ENCODE measurements at regions not wholly inside any gene's neighbourhood (a gene's known extent, or its start where the extent isn't known, plus 50 kb on each side); places are given as distances from the start of the nearest gene placed in this dataset.

DNA sequence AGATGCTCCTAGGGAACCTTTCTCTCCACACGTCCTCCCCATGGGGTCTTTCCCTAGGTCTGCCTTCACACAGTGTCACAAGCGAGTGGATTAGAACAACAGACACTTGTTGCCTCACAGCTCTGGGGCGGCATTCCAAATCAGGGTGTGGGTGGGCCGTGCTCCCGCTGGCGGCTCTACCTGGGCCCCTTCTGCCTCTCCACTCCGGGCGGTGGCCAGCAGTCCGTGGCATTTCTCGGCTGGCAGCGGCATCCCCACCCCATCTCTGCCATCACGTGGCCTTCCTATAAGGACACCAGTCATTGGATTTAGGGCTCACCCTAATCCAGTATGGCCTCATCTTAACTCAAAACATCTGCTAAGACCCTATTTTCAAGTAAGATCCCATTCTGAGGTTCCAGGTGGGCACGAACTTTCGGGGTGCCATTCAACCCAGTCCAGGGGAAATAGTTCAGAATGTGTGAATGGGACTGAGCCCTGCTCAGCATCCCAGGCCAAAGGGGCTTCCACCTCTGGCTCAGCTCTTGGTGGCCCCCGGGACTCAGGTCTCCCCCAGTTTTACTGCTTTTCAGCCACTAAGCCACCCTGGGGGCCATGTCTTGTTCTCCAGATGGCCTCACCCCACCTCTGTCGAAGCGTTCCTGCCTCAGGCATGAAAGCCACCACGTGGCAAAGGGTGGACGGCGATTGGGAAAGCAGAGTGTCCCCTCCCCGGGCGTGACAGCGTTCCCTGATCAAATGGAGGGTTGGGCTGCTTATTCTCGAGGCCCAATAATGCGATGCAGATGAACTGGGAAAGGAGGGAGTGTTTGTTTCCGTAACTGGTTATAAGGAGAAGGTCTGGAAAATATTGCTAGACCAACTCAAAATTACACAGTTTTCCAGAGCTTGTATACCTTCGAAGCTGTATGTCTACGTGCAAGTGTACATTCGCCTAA, 350.0 kb downstream of the GLRX3 start:
- DNase-seq (ENCODE audit: low read depth in 2 of 2), result no peak

DNA sequence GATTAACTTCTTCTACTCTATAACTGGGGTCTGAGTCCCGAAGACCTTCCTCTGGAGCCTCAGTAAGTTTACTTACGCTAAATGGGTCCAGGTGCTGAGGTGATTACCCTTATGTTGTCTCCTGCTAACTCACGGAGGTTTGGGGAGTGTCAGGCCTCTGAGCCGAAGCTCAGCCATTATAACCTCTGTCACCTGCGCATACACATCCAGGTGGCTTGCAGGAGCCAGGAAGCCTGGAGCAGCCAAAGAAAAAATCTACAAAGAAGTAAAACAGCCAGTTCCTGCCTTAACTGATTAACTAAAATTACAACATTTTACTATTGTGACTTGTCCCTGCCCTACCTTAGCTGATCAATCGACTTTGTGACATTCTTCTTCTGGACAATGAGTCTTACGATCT, 350.7 kb downstream of the GLRX3 start:
- no peak for DNase-seq (ENCODE audit: low read depth in 2 of 2)

DNA sequence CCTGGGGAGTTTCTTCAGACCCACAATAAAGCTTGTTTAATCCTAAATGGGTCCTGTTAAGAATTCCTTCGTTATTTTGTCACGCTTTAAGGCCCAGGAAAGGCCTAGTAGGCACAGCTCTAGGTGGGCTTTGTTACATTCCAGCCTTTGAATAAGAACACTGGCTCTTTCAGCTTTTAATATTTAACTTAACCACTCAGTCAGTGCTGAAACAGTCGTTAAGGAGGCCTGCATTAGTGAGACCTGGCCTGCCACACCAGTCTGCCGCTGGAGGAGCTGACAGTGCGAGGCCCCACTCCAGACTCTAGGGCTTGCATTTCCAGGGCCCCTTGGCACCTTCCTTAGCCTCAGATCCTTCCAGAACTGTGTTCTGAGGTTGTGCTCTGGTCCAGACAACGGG, 351.4 kb downstream of the GLRX3 start:
- no peak for DNase-seq (ENCODE audit: low read depth in 2 of 2)

DNA sequence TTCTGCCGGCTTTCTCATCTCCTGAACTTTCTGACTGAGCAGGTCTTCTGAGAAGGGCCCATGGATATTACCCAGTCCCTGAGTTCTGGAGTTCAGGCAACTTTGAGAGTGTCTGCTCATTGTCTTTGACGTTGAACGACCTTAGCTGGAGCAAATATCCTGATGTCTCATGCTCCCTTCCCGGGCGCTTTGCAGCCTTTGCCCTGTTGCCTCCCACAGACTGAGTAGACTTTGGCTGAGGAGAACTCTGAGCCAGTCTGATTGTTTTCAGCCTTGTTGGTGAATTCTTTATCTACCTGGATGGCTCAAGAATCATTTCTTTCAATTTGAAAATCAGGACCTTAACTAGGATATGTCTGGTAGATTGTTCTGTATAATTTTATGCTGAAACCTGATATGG, 353.7 kb downstream of the GLRX3 start:
- no peak for DNase-seq (ENCODE audit: low read depth in 2 of 2)

DNA sequence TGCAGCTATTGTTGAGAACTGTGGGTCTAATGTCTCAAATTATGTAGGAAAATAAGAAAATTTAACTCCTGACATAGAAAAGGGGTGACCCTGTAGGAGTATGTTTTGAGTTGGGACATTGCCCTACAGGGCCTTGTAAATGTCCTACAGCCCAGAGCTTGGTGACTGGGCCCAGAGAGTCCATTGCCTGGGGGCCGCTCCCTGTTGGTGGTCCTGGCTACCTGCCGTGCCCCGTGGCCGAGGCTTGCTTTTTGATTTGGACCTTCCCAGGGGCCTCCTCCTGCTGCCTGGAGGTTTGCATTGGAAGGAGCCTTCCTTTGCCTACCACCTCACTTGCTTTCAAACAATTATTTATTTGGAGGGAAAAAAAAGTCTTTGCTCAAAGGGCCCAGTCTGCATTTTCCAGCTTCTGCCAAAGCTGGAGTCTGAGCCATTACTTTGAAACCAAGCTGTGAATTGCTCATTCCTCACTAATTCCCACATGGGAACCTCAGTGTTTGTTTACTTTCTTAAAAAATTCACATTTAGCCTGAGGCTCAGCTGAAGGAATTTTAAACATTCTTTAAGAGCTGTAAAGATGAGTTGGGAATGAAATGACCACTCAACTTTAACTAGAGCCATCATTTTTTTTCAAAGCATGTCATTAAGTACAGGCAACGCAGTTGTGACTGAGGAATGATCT, 355.0 kb downstream of the GLRX3 start:
- no peak for DNase-seq (ENCODE audit: low read depth in 2 of 2)

DNA sequence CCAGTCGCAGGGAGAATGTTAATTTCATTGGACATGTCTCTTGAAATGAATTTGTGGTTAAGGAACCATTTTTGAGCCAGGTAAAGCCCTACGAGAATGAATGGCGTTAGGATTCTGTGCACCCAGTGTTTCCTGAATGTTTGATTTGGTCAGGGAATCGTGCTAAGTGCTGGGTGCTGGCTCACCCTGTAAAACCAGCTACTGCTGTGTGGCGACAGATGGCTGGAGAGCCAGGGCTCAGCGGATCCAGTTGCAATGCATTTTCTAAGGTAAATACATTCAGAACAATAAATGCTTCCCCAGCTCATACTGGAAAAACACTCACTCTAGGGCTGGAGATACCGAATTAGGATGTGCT, 355.5 kb downstream of the GLRX3 start:
- DNase-seq (ENCODE audit: low read depth in 2 of 2), result no peak

DNA sequence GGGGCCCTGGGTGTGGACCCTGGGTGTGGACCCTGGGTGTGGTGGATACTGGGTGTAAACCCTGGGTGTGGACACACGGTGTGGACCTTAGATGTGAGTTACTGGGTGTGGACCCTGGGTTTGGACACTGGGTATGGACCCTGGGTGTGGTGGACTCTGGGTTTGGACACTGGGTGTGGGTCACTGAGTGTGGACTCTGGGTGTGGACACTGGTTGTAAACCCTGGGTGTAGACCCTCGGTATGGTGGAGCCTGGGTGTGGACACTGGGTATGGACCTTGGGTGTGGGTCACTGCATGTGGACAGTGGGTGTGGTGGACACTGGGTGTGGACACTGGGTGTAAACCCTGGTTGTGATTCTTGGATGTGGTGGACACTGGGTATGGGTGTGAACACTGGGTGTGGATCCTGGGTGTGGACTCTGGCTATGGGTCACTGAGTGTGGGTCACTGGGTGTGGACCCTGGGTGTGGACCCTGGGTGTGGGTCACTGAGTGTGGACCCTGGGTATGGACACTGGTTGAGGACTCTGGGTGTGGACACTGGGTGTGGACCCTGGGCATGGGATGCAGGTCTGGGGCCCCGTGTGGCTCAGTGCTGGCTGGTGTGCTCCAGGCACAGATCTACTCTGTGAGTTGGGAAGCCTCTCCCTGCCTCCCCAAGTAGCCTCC, 356.2 kb downstream of the GLRX3 start:
- DNase-seq (ENCODE audit: low read depth in 2 of 2), result no peak

DNA sequence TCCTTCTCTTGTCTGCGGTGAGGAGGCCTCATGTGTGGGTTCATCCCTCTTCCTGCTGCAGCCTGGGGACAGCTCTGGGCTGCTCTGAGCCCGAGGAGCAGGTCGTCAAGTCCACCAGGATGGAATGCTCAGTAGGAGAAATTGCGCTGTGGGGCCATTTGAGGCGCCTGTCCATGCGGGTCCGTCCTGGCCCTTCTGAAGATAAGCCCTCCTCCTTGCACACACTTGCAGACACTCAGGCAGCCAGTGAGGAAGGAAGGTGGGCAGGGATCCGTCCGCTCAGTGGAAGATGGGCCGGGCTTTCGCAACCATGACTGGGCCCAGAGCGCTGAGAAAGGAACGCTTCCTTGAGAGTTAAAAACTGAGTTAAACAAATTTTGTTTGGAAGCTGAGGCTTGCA, 356.8 kb downstream of the GLRX3 start:
- no peak for DNase-seq (ENCODE audit: low read depth in 2 of 2)

DNA sequence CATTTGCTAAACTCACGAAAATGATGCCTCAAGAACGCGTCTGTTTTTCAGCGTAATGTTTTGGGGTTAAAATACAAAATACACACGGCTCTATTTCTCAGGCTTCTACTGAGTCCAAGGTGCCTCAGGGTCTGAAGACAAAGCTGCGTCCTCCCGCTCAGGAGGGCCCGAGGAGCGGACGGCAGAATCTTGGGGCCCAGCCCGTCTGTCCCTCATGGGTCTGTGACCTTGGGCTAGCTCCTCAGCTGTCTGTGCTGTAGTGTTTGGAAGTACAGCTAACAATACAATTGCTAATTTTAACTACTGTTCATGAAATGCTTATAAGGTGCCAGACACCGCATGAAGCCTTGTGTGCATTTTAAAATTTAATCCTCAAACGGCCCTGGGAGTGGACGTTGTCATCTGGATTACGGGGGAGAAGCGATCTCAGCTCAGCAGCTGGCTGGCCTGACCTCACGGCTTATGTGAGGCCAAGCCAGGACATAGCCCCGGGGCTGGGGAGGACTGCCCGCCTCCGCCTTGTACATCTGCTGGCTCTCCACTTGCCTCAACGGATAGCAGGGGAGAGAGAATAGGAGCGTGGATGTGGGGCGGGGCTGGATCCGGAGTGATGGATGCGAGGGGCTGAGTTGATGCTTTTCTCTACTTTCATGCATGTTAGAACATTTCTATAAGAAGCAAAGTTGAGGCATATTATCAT, 357.4 kb downstream of the GLRX3 start:
- no peak for DNase-seq (ENCODE audit: low read depth in 2 of 2)

DNA sequence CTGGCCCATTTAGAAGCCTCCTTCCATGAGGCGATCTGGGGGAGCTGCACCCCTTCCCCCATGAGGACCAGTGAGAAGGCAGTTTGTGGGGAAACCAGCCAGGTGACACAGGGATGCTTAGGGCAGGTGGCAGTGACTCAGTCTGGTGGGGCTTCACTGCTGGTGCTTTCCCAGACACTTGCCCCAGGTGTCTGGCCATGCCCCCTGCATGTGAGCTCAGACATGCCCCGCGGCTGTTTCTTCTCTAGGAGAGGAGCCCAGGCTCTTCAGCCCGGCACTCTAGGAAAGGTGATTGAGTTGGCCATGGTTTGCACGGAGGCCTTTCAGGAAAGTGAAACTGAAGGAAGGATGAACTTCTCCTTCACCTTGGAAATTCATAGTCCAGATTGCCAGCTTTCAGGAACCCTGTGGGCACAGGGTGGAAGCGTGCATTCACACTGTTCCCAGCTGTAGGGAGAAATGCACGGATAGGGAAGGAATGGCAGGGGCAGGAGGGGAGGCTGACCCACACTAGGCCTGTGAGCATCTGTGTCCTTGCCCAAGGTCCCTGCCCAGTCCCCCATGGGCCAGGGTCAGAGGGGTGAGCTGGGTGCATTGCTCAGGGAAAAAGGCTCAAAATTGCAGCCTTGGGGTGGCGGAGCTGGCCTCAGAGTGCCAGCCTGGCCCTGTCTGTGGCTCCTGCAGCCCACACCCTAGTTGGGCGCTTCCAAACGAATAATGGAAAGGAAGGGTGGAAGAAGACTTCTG, 359.1 kb downstream of the GLRX3 start:
- no peak for DNase-seq (ENCODE audit: low read depth in 2 of 2)

DNA sequence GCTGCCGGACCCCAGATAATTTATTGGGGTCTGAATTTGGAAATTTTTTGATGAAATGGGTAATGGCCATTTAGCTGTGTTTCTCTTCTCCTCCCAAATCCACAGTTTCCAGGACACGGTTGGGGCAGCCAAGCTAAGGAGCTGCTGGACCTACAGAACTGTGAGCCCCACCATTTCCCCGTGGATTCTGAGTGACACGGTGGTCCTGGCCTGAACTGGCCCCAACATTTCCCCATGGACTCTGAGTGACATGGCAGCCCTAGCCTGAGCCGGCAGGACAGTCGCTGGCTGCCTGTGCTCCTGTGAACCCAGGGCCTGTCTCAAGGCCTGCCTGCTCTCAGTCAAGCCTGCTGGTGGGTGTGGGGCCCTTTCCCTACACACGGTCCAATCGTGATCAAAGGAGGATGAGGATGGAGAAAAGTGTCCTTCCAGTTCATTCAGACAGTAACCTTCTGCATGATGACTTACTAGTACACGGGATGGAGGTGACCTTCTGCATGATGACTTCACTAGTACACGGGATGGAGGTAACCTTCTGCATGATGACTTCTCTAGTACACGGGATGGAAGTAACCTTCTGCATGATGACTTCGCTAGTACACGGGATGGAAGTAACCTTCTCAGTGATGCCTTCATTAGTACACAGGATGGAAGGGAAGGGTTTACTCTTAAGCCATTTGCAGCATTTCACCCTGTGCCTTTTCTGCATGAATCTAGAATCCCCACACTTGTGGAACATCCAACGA, 359.9 kb downstream of the GLRX3 start:
- DNase-seq (ENCODE audit: low read depth in 2 of 2), result no peak

DNA sequence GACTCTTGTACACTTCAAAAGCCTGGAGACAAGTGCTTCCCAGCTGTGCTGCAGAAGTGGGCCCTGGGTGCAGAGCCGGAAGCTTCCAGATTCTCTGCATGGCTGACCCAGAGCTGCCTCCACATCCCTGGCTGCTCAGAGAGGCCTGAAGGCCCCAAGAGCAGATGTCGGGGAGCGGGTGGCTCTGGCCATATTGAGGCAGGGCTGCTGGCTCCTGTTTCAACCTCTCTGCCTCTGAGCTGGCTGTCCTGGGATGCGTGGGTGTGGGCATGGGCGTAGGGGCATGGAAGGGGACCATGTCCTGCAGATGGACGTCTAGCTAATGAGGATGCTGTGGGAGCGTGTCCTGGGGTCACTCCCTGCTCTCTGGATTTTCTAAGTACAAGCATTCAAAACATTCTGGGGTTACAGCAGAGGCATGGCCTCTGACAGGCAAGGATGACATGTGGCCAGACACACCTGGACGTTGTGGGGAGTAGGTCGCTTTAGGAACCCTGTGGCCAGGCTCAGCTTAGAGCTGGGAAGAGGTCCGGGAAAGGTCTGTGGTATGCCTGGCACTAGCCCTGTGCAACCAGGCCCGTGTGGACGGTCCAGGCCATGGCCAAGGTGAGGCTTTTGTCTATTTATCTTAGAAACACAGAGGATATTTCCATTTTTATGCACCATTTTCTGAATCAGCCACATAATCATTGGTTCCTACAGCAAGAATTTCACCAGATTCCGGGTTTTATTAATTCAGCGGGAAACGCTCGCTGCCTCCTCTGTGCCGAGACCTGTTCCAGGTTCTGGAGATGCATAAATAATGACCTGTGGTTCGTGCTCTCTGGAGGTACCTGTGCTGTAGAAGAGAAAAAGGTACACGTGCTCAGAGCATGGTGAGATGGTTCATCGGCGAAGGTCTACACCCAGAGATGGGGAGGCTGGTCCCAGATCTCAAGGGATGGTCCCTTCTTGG, 361.1 kb downstream of the GLRX3 start:
- DNase-seq (ENCODE audit: low read depth in 2 of 2), result no peak

DNA sequence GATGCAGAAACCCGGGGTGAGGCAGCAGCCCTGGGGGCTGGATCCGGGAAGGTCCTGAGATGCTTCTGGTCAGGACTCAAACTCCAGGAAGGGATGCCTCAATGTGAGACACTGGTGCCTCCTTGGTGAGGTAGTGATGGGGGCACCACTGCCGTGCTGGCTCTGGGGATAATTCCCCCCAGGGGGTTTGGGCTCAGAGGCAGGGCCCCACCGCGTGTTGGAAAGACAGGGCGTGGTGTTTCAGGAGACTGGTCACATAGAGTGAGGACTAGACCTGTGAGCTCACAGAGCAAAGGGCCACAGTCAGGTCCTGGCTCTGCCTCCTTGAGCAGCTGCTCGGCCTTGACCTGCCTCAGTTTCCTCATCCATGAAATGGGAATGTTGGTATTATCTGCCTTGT, 361.9 kb downstream of the GLRX3 start:
- DNase-seq (ENCODE audit: low read depth in 2 of 2), result no peak

DNA sequence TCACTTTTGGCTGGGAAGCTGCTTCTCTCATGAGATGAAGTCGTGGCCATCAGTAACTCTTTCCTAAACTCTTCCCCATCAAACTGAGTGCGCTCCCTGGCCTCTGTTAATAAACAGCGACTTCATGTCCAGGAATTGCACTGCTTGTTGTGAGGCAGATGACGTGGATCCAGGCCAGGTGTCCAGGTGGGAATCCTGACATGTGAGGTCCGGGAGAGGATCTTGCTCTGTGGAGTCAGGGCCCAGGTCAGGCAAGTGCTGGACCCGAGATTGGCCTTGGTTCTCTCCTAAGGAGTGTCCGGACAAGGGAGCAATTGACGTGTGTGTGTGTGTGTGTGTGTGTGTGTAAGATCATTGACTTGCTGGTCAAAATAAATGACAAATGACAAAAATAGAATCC, 362.7 kb downstream of the GLRX3 start:
- DNase-seq (ENCODE audit: low read depth in 2 of 2), result no peak

DNA sequence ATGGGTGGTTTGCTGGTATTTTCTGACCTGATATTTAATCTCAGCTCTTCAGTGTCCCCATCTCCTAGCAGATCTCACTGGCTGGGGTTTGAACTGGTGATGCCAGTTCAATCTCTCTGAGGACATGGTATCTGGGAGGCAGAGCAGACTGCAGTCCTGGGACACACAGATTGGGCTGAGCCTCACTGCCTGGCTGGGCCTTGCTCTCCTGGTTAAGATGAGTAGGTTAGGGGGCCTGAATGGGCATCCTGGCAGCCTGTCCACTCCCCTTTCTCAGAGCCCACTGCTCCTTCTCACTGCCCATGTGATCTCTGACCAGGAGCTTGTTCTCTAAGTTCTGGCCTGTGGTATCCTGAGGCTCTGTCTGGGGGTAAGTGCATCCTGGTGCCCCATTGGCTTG, 363.4 kb downstream of the GLRX3 start:
- DNase-seq (ENCODE audit: low read depth in 2 of 2), result no peak

DNA sequence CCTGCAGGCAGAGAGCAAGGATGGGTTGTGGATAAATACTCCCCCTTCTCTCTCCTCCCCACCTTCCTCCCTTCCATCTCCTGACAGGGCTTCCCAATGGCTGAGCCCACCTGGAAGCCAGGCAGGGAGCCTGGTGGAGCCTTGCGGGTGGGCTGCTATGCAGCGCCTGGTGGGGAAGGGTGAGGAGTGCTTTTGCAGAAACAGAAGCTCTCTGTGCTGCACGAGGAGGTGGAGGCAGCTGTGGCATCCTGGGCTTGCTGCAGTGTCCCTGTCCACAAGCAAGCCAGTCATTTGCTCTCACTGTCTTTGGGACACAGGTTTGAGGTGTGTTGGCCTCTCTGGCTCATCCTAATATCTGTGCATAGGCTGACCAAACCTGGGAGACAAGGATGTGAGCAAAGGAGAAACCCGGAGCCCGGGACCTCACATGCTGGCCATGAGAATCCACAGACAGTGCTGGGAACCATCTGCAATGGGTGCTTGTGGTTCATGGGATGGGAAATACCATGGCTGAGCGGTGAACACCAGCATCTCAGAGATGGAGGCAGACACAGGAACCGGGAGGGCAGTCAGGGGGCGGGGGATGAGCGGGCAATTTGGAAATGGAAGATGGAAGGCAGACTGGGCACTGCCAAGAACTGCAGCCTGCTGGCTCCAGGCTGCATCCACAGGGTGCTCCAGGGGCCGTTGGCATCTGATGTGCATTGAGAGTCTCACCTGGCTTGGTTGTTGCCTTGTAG, 364.2 kb downstream of the GLRX3 start:
- no peak for DNase-seq (ENCODE audit: low read depth in 2 of 2)

DNA sequence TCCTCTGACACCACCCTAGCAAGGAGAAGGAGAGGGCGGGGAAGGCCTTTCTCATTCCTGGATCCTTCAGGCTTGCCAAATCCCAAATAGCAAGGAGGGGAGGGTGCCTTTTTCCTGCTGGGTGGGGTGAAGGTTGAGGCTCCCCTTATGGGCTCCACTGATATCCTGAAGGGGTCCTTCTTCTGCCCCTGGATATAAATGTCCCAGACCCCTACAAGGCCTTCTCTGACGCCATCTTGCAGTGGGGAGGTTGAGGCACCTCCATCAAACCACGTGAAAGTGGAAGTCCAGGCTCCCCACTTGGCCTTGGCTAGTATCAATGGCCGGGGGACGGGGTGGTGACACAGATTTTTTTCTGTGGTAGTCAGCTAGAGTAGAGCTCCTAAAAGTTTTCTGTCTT, 371.3 kb downstream of the GLRX3 start:
- DNase-seq (ENCODE audit: low read depth in 2 of 2), result no peak

DNA sequence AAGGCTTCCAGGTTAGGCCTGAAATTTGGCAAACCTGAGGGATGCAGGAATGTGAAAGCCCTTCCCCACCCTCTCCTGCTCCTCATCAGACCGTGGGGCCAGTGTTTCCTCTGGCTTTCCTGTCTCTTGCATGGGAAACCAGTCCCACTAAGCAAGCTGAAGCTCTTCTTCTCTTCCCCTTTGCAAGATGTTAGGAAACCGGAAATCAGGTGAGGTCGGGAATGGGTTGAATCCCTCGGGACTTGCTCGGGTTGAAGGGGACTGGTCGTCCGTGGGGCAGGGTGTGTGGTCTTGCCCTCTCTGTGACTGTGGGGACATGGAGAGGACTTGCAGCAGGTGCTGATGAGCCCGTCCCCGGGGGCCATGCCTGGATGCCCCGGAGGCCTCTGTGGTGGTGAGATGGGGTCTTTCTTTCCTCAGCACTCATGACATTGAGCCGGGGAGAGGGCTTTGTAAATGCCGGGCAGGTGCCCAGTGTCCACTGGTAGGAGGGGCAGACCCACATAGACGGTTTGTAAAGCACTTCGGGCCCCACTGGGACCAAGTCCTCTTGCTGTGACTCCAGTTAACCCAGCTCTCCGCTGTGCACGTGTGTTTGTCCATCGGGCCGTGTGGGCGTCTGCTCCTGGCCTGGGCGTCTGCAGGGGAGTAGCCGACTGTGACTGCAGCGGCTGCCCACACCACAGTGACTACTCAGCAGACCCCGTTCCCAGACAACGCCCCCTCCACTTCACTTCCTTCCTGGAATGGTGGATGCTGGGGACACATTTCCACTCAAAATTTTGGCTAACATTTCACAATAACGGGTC, 373.9 kb downstream of the GLRX3 start:
- DNase-seq (ENCODE audit: low read depth in 2 of 2), result no peak

All from stimulated activated CD4-positive, alpha-beta T cell treated with anti-CD3 and anti-CD28 coated beads, Interleukin-12 subunit alpha, Interleukin-12 subunit beta, amount 100 ng/mL, for 24 hours (primary cell).